ENCODE measurements at regions not wholly inside any gene's neighbourhood (a gene's known extent, or its start where the extent isn't known, plus 50 kb on each side); places are given as distances from the start of the nearest gene placed in this dataset.

- Histone ChIP-seq H3K9me3 (ENCODE audit: low read depth) (no peaks in the 10 kb centered on the region), H3K27me3 (no peaks in the 10 kb centered on the region), H3K79me2 (ENCODE audit: low read depth) (no peaks in the 10 kb centered on the region), H3K4me2 (no peak overlapping the region), H3F3A (ENCODE audit: low read depth) (no peaks in the 10 kb centered on the region), H3K4me1 (no peaks in the 10 kb centered on the region), H3K36me3 (no peaks in the 10 kb centered on the region), H2AFZ (replicated peaks) (no peak overlapping the region), H3K27ac (no peak overlapping the region), H4K20me1 (ENCODE audit: low read depth) (no peaks in the 10 kb centered on the region), H3K9ac (no peak overlapping the region), H3K4me3 (no peak overlapping the region)
- H3K36me3 Mint-ChIP-seq, result no peaks in the 10 kb centered on the region
- no peak overlapping the region for H3K4me3 Mint-ChIP-seq
- H3K27me3 Mint-ChIP-seq (ENCODE audit: insufficient read depth, low read depth), result no peaks in the 10 kb centered on the region
- no peak overlapping the region for H3K27ac Mint-ChIP-seq
- H3K4me1 Mint-ChIP-seq, result no peaks in the 10 kb centered on the region
- no peak for DNase-seq (ENCODE audit: low spot score)
- no peaks in the 10 kb centered on the region for H3K9me3 Mint-ChIP-seq
- no peak for TF ChIP-seq EZH2 (IDR thresholded peaks at IDR 0.05)
- TF ChIP-seq CTCF (IDR thresholded peaks at IDR 0.05), result no peak
- no peak for TF ChIP-seq EZH2phosphoT487 (IDR thresholded peaks at IDR 0.05)
Measured at GRCh38 chr6:165950316-165950715, 217.3 kb downstream of the TBXT start.

- H3K9me3 Mint-ChIP-seq, result no peaks in the 10 kb centered on the region
- Histone ChIP-seq H3K4me1 (no peaks in the 10 kb centered on the region), H2AFZ (replicated peaks) (no peak overlapping the region), H4K20me1 (ENCODE audit: low read depth) (no peaks in the 10 kb centered on the region), H3K27me3 (no peaks in the 10 kb centered on the region), H3K9me3 (ENCODE audit: low read depth) (no peaks in the 10 kb centered on the region), H3K27ac (no peak overlapping the region), H3K4me3 (no peak overlapping the region), H3K36me3 (no peaks in the 10 kb centered on the region), H3F3A (ENCODE audit: low read depth) (no peaks in the 10 kb centered on the region), H3K9ac (no peak overlapping the region), H3K4me2 (no peak overlapping the region), H3K79me2 (ENCODE audit: low read depth) (no peaks in the 10 kb centered on the region)
- DNase-seq (ENCODE audit: low spot score), result no peak
- H3K27me3 Mint-ChIP-seq (ENCODE audit: insufficient read depth, low read depth), result peaks cover 2% of the 10 kb centered on the region
- no peaks in the 10 kb centered on the region for H3K36me3 Mint-ChIP-seq
- no peak overlapping the region for H3K27ac Mint-ChIP-seq
- TF ChIP-seq CTCF (IDR thresholded peaks at IDR 0.05) (no peak), EZH2 (IDR thresholded peaks at IDR 0.05) (no peak), EZH2phosphoT487 (IDR thresholded peaks at IDR 0.05) (no peak)
- H3K4me1 Mint-ChIP-seq, result no peaks in the 10 kb centered on the region
- H3K4me3 Mint-ChIP-seq, result no peak overlapping the region
Measured at GRCh38 chr6:165949324-165949723, 218.3 kb downstream of the TBXT start.

- no peak overlapping the region for H3K4me3 ChIP-seq
- Mint-ChIP-seq H3K36me3 (no peaks in the 10 kb centered on the region), H3K27ac (no peak overlapping the region), H3K4me3 (no peak overlapping the region), H3K9me3 (peaks cover 4% of the 10 kb centered on the region), H3K27me3 (ENCODE audit: insufficient read depth, low read depth) (peaks cover 2% of the 10 kb centered on the region), H3K4me1 (no peaks in the 10 kb centered on the region)
- TF ChIP-seq EZH2 (IDR thresholded peaks at IDR 0.05) (no peak), CTCF (IDR thresholded peaks at IDR 0.05) (no peak), EZH2phosphoT487 (IDR thresholded peaks at IDR 0.05) (no peak)
- no peak overlapping the region for H3K4me2 ChIP-seq
- H3K27ac ChIP-seq, result no peak overlapping the region
- no peaks in the 10 kb centered on the region for H3F3A ChIP-seq (ENCODE audit: low read depth)
- H3K9ac ChIP-seq, result no peak overlapping the region
- no peaks in the 10 kb centered on the region for H3K9me3 ChIP-seq (ENCODE audit: low read depth)
- no peaks in the 10 kb centered on the region for H3K36me3 ChIP-seq
- no peaks in the 10 kb centered on the region for H3K79me2 ChIP-seq (ENCODE audit: low read depth)
- no peak for DNase-seq (ENCODE audit: low spot score)
- no peak overlapping the region for H2AFZ ChIP-seq (replicated peaks)
- H4K20me1 ChIP-seq (ENCODE audit: low read depth), result no peaks in the 10 kb centered on the region
- peaks cover 9% of the 10 kb centered on the region for H3K4me1 ChIP-seq
- H3K27me3 ChIP-seq, result no peaks in the 10 kb centered on the region
Measured at GRCh38 chr6:165944002-165944466, 223.6 kb downstream of the TBXT start.
